Lower lobe of right lung (tissue), 2 donors: ENCODE measurements at regions not wholly inside any gene's neighbourhood (a gene's known extent, or its start where the extent isn't known, plus 50 kb on each side); places are given as distances from the start of the nearest gene placed in this dataset.

ENCODE experiments used
- ATAC-seq, 2 donors: fragments of 200-7000 bp; cut with Tn5 transposase; one replicate each; pipeline ENCODE4 v1.9.1; 2020 to 2022; ENCODE audit warnings: mild to moderate bottlenecking in 2 of 2, moderate library complexity in 2 of 2
- DNase-seq: peaks from one replicate; pipeline ENCODE4 v3.0.0-alpha.2; 2020
- H3K27ac ChIP-seq: fragments of 200-600 bp; one replicate; pipeline ENCODE4 v1.8.0; 2022
- H3K27me3 ChIP-seq: fragments of 200-600 bp; one replicate; pipeline ENCODE4 v1.8.0; 2022; ENCODE audit warnings: low read depth
- H3K36me3 ChIP-seq: fragments of 200-600 bp; one replicate; pipeline ENCODE4 v1.8.0; 2022; ENCODE audit warnings: mild to moderate bottlenecking
- H3K4me1 ChIP-seq: fragments of 200-600 bp; one replicate; pipeline ENCODE4 v1.8.0; 2022
- H3K4me3 ChIP-seq: fragments of 200-600 bp; one replicate; pipeline ENCODE4 v1.8.0; 2022; ENCODE audit warnings: mild to moderate bottlenecking
- H3K9me3 ChIP-seq: fragments of 200-600 bp; one replicate; pipeline ENCODE4 v1.8.0; 2022
- intact Hi-C: fragments of 100-400 bp; cut with DNase I; formaldehyde crosslinking; loops from one replicate; pipeline ENCODE4 v1.11.0; 2022
- TF ChIP-seq, protein P1 (sequence below): fragments of 200-600 bp; IDR thresholded peaks from one replicate; pipeline ENCODE4 v1.8.0; 2022; ENCODE audit warnings: antibody characterized with exemption, mild to moderate bottlenecking
- donor health status: DM: no; HTN: yes; CAD: no; lungs with severe emphysema.

DNA sequence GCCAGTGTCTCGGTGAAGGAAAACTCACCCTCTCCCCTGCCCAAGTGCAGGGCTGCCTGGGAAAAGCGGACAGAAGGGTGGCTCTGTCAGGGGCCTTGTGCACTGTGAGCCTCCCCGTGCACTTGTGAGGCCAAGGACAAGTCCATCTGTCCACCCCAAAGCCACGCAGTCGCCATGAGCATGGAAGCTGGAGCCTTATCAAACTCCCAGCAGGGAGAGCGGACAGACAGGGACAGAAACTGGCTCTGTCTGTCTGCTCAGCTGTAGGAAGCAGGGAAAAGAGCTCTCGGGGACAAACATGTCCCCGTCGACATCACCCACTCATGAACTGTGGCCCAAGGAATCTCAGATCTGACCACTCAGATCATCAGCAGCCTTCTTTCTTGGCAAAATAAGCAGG is 1385.4 kb downstream of the TBC1D22A start:
- no peak overlapping the region for H3K4me3 ChIP-seq
- DNase-seq, result no peak
- H3K27ac ChIP-seq, result no peak overlapping the region
- TF ChIP-seq, protein P1, sequence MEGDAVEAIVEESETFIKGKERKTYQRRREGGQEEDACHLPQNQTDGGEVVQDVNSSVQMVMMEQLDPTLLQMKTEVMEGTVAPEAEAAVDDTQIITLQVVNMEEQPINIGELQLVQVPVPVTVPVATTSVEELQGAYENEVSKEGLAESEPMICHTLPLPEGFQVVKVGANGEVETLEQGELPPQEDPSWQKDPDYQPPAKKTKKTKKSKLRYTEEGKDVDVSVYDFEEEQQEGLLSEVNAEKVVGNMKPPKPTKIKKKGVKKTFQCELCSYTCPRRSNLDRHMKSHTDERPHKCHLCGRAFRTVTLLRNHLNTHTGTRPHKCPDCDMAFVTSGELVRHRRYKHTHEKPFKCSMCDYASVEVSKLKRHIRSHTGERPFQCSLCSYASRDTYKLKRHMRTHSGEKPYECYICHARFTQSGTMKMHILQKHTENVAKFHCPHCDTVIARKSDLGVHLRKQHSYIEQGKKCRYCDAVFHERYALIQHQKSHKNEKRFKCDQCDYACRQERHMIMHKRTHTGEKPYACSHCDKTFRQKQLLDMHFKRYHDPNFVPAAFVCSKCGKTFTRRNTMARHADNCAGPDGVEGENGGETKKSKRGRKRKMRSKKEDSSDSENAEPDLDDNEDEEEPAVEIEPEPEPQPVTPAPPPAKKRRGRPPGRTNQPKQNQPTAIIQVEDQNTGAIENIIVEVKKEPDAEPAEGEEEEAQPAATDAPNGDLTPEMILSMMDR, result no peak
- no peaks in the 10 kb centered on the region for H3K36me3 ChIP-seq
- H3K4me1 ChIP-seq, result no peaks in the 10 kb centered on the region
- no peak for ATAC-seq
- intact Hi-C loops, result no loop called here
- H3K27me3 ChIP-seq, result peaks cover 19% of the 10 kb centered on the region
- no peaks in the 10 kb centered on the region for H3K9me3 ChIP-seq

DNA sequence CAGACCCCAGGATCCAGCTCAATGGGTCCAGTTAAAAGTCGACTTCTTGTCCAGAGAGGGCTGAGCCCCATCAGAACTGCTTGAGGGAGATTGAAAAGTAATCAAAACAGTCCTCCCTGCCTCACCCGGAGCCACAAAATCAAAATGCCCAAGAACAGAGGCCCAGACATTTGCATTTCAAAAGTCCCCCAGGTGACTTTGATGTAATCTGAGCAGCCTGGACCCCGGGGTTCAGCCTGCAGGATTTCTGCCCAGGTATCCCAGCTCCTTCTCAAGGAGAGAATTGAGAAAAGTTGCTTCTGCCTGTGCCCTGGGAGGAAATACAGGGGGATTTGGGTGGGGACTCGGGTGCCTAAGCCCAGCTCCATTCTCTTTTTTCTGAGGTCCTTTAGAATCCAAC is 1385.0 kb downstream of the TBC1D22A start:
- TF ChIP-seq, protein P1, result no peak
- Histone ChIP-seq H3K36me3 (no peaks in the 10 kb centered on the region), H3K27ac (no peak overlapping the region), H3K4me3 (no peak overlapping the region), H3K27me3 (peaks cover 17% of the 10 kb centered on the region), H3K9me3 (no peaks in the 10 kb centered on the region), H3K4me1 (no peaks in the 10 kb centered on the region)
- ATAC-seq (no peak), DNase-seq (no peak)
- intact Hi-C loops, result no loop called here

DNA sequence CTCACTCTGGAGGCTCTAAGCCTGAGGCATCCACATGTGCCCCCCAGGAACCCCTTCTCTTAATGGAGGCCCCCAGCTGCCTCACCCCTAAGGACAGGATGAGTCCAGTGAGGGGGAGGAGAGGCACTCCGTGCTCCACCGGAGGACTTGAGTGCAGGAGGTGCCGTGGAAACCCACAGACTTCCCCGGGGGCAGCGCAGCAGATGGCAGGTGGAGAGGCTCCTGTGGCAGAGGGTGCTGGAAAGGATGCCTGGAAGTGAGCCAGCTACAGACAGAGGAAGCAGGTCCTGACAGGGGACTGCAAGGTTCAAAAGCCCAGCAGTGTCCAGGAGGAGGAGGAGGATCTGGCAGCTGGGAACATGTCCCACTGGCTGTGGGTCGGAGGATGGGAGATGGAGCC is 1384.0 kb downstream of the TBC1D22A start:
- TF ChIP-seq, protein P1, result no peak
- intact Hi-C loops, result no loop called here
- DNase-seq (no peak), ATAC-seq (no peak)
- H3K4me1 ChIP-seq, result no peaks in the 10 kb centered on the region
- peaks cover 15% of the 10 kb centered on the region for H3K27me3 ChIP-seq
- no peaks in the 10 kb centered on the region for H3K36me3 ChIP-seq
- no peak overlapping the region for H3K27ac ChIP-seq
- H3K9me3 ChIP-seq, result no peaks in the 10 kb centered on the region
- H3K4me3 ChIP-seq, result no peak overlapping the region

DNA sequence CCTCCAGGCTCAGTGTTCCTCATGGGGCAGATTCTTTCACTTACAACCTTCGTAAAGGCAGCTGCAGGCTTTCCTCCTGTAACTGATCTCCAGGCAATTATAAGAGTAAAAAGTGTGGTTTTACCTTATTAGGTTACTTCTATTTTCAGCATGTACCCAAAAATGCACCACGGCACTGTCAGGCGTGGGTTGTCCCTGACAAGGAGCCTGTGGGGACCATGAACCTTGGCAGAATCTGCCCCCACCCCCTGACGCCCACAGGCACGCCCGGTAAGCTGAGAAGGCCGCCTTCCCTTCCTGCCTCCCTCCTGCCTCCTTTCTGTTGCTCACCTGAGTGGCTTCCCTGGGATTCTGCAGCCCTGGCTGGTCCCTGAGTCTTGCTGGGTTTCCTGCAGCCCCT is 1383.3 kb downstream of the TBC1D22A start:
- no peak for ATAC-seq
- no peaks in the 10 kb centered on the region for H3K36me3 ChIP-seq
- no peak for DNase-seq
- no peaks in the 10 kb centered on the region for H3K4me1 ChIP-seq
- intact Hi-C loops, result no loop called here
- no peaks in the 10 kb centered on the region for H3K9me3 ChIP-seq
- TF ChIP-seq, protein P1, result no peak
- no peak overlapping the region for H3K4me3 ChIP-seq
- H3K27me3 ChIP-seq, result peaks cover 15% of the 10 kb centered on the region
- no peak overlapping the region for H3K27ac ChIP-seq

DNA sequence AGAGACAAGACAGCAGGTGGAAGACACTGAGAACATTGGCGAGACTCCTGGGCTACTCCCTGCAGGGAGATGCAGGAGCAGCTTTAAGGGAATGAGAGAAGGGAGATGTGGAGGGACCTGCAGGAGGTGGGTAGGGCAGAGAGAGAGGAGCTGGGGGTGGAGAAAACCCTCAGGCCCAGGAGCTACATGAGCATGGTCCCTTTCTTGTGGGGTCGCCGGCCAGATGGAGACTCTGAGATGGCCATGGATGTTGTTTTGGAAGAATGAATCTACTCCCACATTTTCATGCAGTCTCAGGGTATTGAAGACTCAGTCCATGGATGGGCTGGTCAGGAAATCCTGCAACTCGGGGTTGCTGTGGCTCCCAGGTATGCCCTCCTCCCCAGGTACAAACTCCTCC is 1381.9 kb downstream of the TBC1D22A start:
- Histone ChIP-seq H3K4me3 (no peak overlapping the region), H3K27me3 (peaks cover 15% of the 10 kb centered on the region), H3K9me3 (no peaks in the 10 kb centered on the region), H3K4me1 (no peaks in the 10 kb centered on the region), H3K27ac (no peak overlapping the region), H3K36me3 (no peaks in the 10 kb centered on the region)
- TF ChIP-seq, protein P1, result no peak
- no peak for DNase-seq
- no peak for ATAC-seq
- intact Hi-C loops, result no loop called here

DNA sequence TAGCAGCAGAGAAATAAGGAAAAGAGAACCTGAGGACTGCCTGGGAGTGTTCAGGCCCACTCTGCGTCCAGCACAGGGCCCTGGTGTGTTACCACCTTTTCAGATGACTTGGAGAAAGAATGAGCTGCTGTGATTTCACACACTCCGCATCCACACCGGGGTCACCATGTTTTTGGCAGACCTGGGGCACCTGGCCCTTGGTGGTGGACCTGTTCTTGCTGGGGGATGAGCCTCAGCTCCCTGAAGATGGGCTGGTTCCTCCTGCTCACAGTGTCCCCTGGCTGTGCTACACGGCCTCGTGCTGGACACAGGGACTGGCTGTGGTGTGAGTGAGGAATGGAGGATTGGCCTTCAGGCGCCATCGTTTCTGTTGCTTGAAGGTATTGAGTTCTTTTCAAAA is 1381.4 kb downstream of the TBC1D22A start:
- no peaks in the 10 kb centered on the region for H3K36me3 ChIP-seq
- TF ChIP-seq, protein P1, result no peak
- H3K4me3 ChIP-seq, result no peak overlapping the region
- no peak for DNase-seq
- no peaks in the 10 kb centered on the region for H3K9me3 ChIP-seq
- intact Hi-C loops, result no loop called here
- no peaks in the 10 kb centered on the region for H3K4me1 ChIP-seq
- peaks cover 15% of the 10 kb centered on the region for H3K27me3 ChIP-seq
- no peak for ATAC-seq
- no peak overlapping the region for H3K27ac ChIP-seq
